ENCODE measurements at regions not wholly inside any gene's neighbourhood (a gene's known extent, or its start where the extent isn't known, plus 50 kb on each side); places are given as distances from the start of the nearest gene placed in this dataset.

DNA sequence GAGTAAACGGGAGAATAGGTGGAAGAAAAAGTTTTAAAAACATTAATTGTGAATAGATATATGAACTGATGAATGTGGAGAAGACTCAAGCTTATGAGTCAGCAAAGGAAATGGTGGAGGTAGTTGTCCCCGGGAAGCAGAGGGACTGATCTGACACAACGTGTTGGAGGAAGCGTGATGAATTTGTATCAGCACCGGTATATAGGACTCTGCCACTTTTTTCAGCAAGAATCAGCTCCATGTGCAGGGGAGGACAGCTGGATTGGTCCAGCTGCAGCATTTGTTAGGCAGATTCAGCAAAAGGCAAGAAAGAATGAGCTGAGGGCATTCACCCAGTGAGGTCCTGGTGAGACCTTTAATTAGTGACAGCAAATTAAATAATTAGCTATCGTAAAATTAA, 276.0 kb downstream of the TENT4A start:
- TF ChIP-seq, protein P1, sequence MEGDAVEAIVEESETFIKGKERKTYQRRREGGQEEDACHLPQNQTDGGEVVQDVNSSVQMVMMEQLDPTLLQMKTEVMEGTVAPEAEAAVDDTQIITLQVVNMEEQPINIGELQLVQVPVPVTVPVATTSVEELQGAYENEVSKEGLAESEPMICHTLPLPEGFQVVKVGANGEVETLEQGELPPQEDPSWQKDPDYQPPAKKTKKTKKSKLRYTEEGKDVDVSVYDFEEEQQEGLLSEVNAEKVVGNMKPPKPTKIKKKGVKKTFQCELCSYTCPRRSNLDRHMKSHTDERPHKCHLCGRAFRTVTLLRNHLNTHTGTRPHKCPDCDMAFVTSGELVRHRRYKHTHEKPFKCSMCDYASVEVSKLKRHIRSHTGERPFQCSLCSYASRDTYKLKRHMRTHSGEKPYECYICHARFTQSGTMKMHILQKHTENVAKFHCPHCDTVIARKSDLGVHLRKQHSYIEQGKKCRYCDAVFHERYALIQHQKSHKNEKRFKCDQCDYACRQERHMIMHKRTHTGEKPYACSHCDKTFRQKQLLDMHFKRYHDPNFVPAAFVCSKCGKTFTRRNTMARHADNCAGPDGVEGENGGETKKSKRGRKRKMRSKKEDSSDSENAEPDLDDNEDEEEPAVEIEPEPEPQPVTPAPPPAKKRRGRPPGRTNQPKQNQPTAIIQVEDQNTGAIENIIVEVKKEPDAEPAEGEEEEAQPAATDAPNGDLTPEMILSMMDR (IDR thresholded peaks at IDR 0.05; ENCODE audit: low read depth, low read length, missing control alignments), result no peak
- no peak for DNase-seq
- H3K4me3 ChIP-seq (ENCODE audit: low read depth, low read length), result no peak overlapping the region
- no peak overlapping the region for H3K27ac ChIP-seq
- in situ Hi-C loops (cut with HindIII; ENCODE audit: low pct_ligation_motif_present, low sequenced_read_pairs), result no loop called here
- no peaks in the 10 kb centered on the region for H3K36me3 ChIP-seq (replicated peaks)
- H3K27me3 ChIP-seq (replicated peaks), result no peaks in the 10 kb centered on the region

DNA sequence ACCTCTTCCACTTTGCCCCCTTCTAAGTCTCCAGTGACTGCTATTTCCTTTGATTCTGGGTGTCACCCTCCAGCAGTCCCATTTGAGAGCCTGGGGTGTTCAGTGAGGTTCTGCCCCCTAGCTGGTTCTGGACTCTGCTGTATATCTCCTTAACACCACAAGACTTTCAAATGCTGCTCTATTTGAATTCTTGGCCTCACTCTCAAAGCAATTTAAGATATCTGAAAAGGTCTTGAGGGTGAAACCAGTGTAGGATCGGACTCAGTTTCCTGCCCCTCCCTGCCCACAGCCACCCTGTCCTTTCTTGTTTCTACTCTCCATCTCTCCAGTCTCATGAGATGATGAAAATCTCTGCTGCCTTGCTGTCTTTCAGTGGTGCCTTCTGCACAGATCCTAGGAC, 280.9 kb downstream of the TENT4A start:
- TF ChIP-seq, protein P1 (IDR thresholded peaks at IDR 0.05; ENCODE audit: low read depth, low read length, missing control alignments), result no peak
- in situ Hi-C loops (cut with HindIII; ENCODE audit: low pct_ligation_motif_present, low sequenced_read_pairs), result no loop called here
- no peaks in the 10 kb centered on the region for H3K27me3 ChIP-seq (replicated peaks)
- H3K4me3 ChIP-seq (ENCODE audit: low read depth, low read length), result no peak overlapping the region
- no peaks in the 10 kb centered on the region for H3K36me3 ChIP-seq (replicated peaks)
- no peak for DNase-seq
- H3K27ac ChIP-seq, result no peak overlapping the region

DNA sequence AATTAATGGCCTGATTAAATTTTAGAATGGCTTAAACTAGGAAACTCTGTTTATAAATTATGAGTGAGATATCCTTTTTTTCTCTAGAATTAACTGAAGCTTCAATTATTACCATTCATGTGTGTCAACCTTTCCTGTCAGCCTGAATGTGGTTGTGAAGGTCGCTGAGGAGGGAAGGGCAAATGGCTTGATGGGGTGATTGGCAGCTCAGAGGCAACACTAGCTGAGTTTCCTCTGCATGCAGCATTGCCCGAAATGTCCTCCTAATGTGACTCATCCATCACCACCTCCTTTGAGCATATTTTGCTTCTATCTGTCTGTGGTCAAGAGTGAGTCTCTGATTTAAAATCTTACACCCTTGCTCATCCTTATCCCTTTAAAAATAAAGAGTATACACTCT, 281.9 kb downstream of the TENT4A start:
- TF ChIP-seq, protein P1 (IDR thresholded peaks at IDR 0.05; ENCODE audit: low read depth, low read length, missing control alignments), result no peak
- no peak overlapping the region for H3K4me3 ChIP-seq (ENCODE audit: low read depth, low read length)
- no peaks in the 10 kb centered on the region for H3K27me3 ChIP-seq (replicated peaks)
- no peak for DNase-seq
- in situ Hi-C loops (cut with HindIII; ENCODE audit: low pct_ligation_motif_present, low sequenced_read_pairs), result no loop called here
- H3K36me3 ChIP-seq (replicated peaks), result no peaks in the 10 kb centered on the region
- H3K27ac ChIP-seq, result no peak overlapping the region

DNA sequence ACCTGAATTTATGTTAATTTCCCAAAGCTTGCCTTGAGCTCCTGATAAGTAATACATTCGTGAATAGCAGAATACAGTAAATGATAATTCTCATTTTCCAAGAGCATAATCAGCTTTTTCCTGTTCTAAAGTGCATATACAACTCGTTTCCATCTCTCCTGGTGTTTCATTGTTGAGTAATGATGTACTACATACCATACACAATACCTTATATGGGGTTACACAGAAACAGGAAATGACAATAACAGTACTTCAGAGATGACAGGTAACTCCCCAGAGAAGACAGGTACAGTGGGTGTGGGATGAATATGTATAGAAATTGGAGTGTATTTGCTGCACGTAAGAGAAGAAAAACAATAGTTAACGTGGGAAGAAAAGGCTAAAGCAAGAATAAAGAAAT, 287.1 kb downstream of the TENT4A start:
- no peak overlapping the region for H3K4me3 ChIP-seq (ENCODE audit: low read depth, low read length)
- H3K27me3 ChIP-seq (replicated peaks), result no peaks in the 10 kb centered on the region
- H3K27ac ChIP-seq, result no peak overlapping the region
- TF ChIP-seq, protein P1 (IDR thresholded peaks at IDR 0.05; ENCODE audit: low read depth, low read length, missing control alignments), result no peak
- H3K36me3 ChIP-seq (replicated peaks), result no peaks in the 10 kb centered on the region
- no peak for DNase-seq
- in situ Hi-C loops (cut with HindIII; ENCODE audit: low pct_ligation_motif_present, low sequenced_read_pairs), result no loop called here

DNA sequence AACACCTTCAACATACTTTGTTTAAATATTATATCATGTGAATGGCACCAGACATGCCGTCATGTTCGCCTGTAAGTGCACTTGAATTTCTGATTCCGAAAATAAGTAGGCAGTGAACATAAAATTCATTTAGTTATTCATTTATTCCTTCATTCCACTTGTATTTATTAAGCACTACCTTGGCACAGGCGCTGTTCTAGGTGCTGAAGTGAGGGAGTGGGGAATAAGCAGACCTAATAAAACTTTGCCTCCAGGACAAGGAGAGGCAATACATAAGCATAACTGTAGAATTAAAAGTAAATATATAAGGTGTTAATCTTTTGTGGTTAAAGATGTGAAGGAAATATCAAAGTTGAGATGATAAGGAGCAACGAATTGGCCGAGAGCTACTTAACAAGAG, 297.4 kb downstream of the TENT4A start:
- no peak for DNase-seq
- H3K36me3 ChIP-seq (replicated peaks), result no peaks in the 10 kb centered on the region
- no peaks in the 10 kb centered on the region for H3K27me3 ChIP-seq (replicated peaks)
- TF ChIP-seq, protein P1 (IDR thresholded peaks at IDR 0.05; ENCODE audit: low read depth, low read length, missing control alignments), result no peak
- in situ Hi-C loops (cut with HindIII; ENCODE audit: low pct_ligation_motif_present, low sequenced_read_pairs), result no loop called here
- H3K4me3 ChIP-seq (ENCODE audit: low read depth, low read length), result no peak overlapping the region
- no peak overlapping the region for H3K27ac ChIP-seq

DNA sequence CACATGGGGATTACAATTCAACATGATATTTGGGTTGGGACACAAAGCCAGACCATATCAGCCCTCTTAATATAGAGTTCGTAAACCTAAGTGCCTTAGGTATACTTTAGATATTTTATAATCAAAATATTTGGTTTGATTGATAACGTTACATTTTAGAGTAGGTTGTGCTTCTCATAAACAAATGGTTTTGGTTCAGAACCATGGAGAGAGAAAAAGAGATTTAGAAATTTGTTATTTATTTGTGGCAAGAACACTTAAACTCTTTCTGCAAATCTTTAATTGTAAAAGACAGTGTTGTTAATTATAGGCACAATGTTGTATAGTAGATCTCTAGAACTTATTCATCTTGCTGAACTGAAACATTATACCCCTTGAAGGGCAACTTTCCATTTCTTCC, 298.8 kb downstream of the TENT4A start:
- no peak for DNase-seq
- TF ChIP-seq, protein P1 (IDR thresholded peaks at IDR 0.05; ENCODE audit: low read depth, low read length, missing control alignments), result no peak
- Histone ChIP-seq H3K4me3 (ENCODE audit: low read depth, low read length) (no peak overlapping the region), H3K27me3 (replicated peaks) (no peaks in the 10 kb centered on the region), H3K36me3 (replicated peaks) (no peaks in the 10 kb centered on the region), H3K27ac (no peak overlapping the region)
- in situ Hi-C loops (cut with HindIII; ENCODE audit: low pct_ligation_motif_present, low sequenced_read_pairs), result no loop called here
